DND-41 (cell line): ENCODE measurements at regions not wholly inside any gene's neighbourhood (a gene's known extent, or its start where the extent isn't known, plus 50 kb on each side); places are given as distances from the start of the nearest gene placed in this dataset.

Experiments
- EZH2 ChIP-seq: IDR thresholded peaks from 3 replicates; pipeline ENCODE4 v1.6.1; 2012; ENCODE audit warnings: borderline replicate concordance, low read depth, mild to moderate bottlenecking, moderate library complexity, low read length, inconsistent platforms; ENCODE audit not compliant: severe bottlenecking
- TF ChIP-seq, protein P1 (sequence below): IDR thresholded peaks from 2 replicates; pipeline ENCODE4 v1.5.1; 2012; ENCODE audit warnings: borderline replicate concordance, low read length, moderate library complexity, mild to moderate bottlenecking; ENCODE audit not compliant: poor library complexity, severe bottlenecking; ENCODE audit errors: extremely low read depth

- TF ChIP-seq, protein P1, sequence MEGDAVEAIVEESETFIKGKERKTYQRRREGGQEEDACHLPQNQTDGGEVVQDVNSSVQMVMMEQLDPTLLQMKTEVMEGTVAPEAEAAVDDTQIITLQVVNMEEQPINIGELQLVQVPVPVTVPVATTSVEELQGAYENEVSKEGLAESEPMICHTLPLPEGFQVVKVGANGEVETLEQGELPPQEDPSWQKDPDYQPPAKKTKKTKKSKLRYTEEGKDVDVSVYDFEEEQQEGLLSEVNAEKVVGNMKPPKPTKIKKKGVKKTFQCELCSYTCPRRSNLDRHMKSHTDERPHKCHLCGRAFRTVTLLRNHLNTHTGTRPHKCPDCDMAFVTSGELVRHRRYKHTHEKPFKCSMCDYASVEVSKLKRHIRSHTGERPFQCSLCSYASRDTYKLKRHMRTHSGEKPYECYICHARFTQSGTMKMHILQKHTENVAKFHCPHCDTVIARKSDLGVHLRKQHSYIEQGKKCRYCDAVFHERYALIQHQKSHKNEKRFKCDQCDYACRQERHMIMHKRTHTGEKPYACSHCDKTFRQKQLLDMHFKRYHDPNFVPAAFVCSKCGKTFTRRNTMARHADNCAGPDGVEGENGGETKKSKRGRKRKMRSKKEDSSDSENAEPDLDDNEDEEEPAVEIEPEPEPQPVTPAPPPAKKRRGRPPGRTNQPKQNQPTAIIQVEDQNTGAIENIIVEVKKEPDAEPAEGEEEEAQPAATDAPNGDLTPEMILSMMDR = no peak
- TF ChIP-seq EZH2 = no peak
These were observed 875.8 kb downstream of the EPHA4 start for GRCh38 chr2:220696280-220696669.
